ENCODE measurements at regions not wholly inside any gene's neighbourhood (a gene's known extent, or its start where the extent isn't known, plus 50 kb on each side); places are given as distances from the start of the nearest gene placed in this dataset.

GRCh38 chr13:104431895-104432294 lies 1365.7 kb upstream of the SLC10A2 start:
- no peaks in the 10 kb centered on the region for H3K36me3 ChIP-seq (replicated peaks; ENCODE audit: low read depth, low read length)
- H3K9me3 ChIP-seq (ENCODE audit: insufficient read depth, low read length): no peaks in the 10 kb centered on the region
- no peak overlapping the region for H3K4me3 ChIP-seq (ENCODE audit: low read length)
- H3K4me2 ChIP-seq (ENCODE audit: low read length): no peak overlapping the region
- H3K79me2 ChIP-seq (ENCODE audit: low read length): no peaks in the 10 kb centered on the region
- TF ChIP-seq EZH2phosphoT487 (IDR thresholded peaks at IDR 0.05; ENCODE audit: low read depth) (no peak), CTCF (IDR thresholded peaks at IDR 0.05; ENCODE audit: low read depth, low read length) (no peak)
- H3K27ac ChIP-seq (ENCODE audit: low read length): no peak overlapping the region
- H3K27me3 ChIP-seq (ENCODE audit: low read depth, low read length): no peaks in the 10 kb centered on the region
- no peaks in the 10 kb centered on the region for H4K20me1 ChIP-seq (ENCODE audit: insufficient read depth, low read length)
- H3K4me1 ChIP-seq (ENCODE audit: low read length): peaks cover 4% of the 10 kb centered on the region; the same call in 1 of the 2 replicates
- H3K9ac ChIP-seq (ENCODE audit: low read length): no peak overlapping the region
- no peak overlapping the region for H2AFZ ChIP-seq (ENCODE audit: low read depth, low read length)

GRCh38 chr13:104426435-104426834 lies 1360.2 kb upstream of the SLC10A2 start:
- Histone ChIP-seq H3K9me3 (ENCODE audit: insufficient read depth, low read length) (no peaks in the 10 kb centered on the region), H4K20me1 (ENCODE audit: insufficient read depth, low read length) (no peaks in the 10 kb centered on the region), H3K36me3 (replicated peaks; ENCODE audit: low read depth, low read length) (no peaks in the 10 kb centered on the region), H3K79me2 (ENCODE audit: low read length) (no peaks in the 10 kb centered on the region), H2AFZ (ENCODE audit: low read depth, low read length) (no peak overlapping the region), H3K4me3 (ENCODE audit: low read length) (no peak overlapping the region), H3K4me2 (ENCODE audit: low read length) (no peak overlapping the region), H3K27ac (ENCODE audit: low read length) (no peak overlapping the region), H3K27me3 (ENCODE audit: low read depth, low read length) (no peaks in the 10 kb centered on the region), H3K9ac (ENCODE audit: low read length) (no peak overlapping the region), H3K4me1 (ENCODE audit: low read length) (peaks cover 4% of the 10 kb centered on the region; the same call in 1 of the 2 replicates)
- TF ChIP-seq EZH2phosphoT487 (IDR thresholded peaks at IDR 0.05; ENCODE audit: low read depth) (no peak), CTCF (IDR thresholded peaks at IDR 0.05; ENCODE audit: low read depth, low read length) (no peak)

GRCh38 chr13:104422668-104423067 lies 1356.5 kb upstream of the SLC10A2 start:
- H3K79me2 ChIP-seq (ENCODE audit: low read length): no peaks in the 10 kb centered on the region
- no peaks in the 10 kb centered on the region for H3K27me3 ChIP-seq (ENCODE audit: low read depth, low read length)
- no peaks in the 10 kb centered on the region for H3K36me3 ChIP-seq (replicated peaks; ENCODE audit: low read depth, low read length)
- no peak overlapping the region for H3K4me3 ChIP-seq (ENCODE audit: low read length)
- H3K9ac ChIP-seq (ENCODE audit: low read length): no peak overlapping the region
- no peak overlapping the region for H3K4me2 ChIP-seq (ENCODE audit: low read length)
- no peak overlapping the region for H3K27ac ChIP-seq (ENCODE audit: low read length)
- TF ChIP-seq CTCF (IDR thresholded peaks at IDR 0.05; ENCODE audit: low read depth, low read length) (no peak), EZH2phosphoT487 (IDR thresholded peaks at IDR 0.05; ENCODE audit: low read depth) (no peak)
- H3K9me3 ChIP-seq (ENCODE audit: insufficient read depth, low read length): no peaks in the 10 kb centered on the region
- H2AFZ ChIP-seq (ENCODE audit: low read depth, low read length): no peak overlapping the region
- no peaks in the 10 kb centered on the region for H3K4me1 ChIP-seq (ENCODE audit: low read length)
- no peaks in the 10 kb centered on the region for H4K20me1 ChIP-seq (ENCODE audit: insufficient read depth, low read length)

GRCh38 chr13:104416973-104417372 lies 1350.8 kb upstream of the SLC10A2 start:
- no peaks in the 10 kb centered on the region for H3K36me3 ChIP-seq (replicated peaks; ENCODE audit: low read depth, low read length)
- H3K9me3 ChIP-seq (ENCODE audit: insufficient read depth, low read length): no peaks in the 10 kb centered on the region
- H3K79me2 ChIP-seq (ENCODE audit: low read length): no peaks in the 10 kb centered on the region
- no peak overlapping the region for H3K9ac ChIP-seq (ENCODE audit: low read length)
- H3K27ac ChIP-seq (ENCODE audit: low read length): no peak overlapping the region
- 0 out of 2 replicates have a peak, but pooled peaks cover 4% of the 10 kb centered on the region for H3K4me1 ChIP-seq (ENCODE audit: low read length)
- no peak overlapping the region for H3K4me2 ChIP-seq (ENCODE audit: low read length)
- no peak for TF ChIP-seq EZH2phosphoT487 (IDR thresholded peaks at IDR 0.05; ENCODE audit: low read depth)
- TF ChIP-seq CTCF (IDR thresholded peaks at IDR 0.05; ENCODE audit: low read depth, low read length): no peak
- H2AFZ ChIP-seq (ENCODE audit: low read depth, low read length): no peak overlapping the region
- no peak overlapping the region for H3K4me3 ChIP-seq (ENCODE audit: low read length)
- H3K27me3 ChIP-seq (ENCODE audit: low read depth, low read length): no peaks in the 10 kb centered on the region
- no peaks in the 10 kb centered on the region for H4K20me1 ChIP-seq (ENCODE audit: insufficient read depth, low read length)

Measured in OCI-LY3 (cell line).